ENCODE measurements at regions not wholly inside any gene's neighbourhood (a gene's known extent, or its start where the extent isn't known, plus 50 kb on each side); places are given as distances from the start of the nearest gene placed in this dataset.

DNA sequence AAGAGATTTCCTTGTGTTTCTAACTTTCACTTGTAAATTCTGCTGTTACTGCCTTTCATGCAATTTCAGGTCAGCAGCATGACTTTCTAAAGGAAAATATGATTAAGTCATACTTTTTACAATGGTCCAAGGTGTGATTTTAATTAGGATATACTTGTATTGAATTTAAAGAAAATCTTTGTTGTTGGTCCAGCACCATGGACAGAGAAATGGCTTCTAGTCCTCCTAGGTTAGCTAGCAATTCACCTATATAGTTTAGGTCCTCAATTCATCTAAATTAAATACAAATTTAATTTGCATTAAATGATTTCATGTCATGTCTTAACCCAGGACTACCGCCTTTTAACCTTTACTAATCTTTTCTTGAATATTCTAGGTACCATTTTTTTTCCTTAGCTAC lies 304.9 kb upstream of the RPS6KA3 start:
- Mint-ChIP-seq H3K27me3 (peaks cover 15% of the 10 kb centered on the region), H3K27ac (ENCODE audit: low read depth) (no peak overlapping the region), H3K4me3 (no peak overlapping the region), H3K4me1 (no peaks in the 10 kb centered on the region), H3K9me3 (no peaks in the 10 kb centered on the region), H3K36me3 (ENCODE audit: insufficient read depth) (no peaks in the 10 kb centered on the region)
- DNase-seq (ENCODE audit: low spot score in 2 of 2) = no peak
- ATAC-seq (replicated peaks; ENCODE audit: extremely low read depth, poor library complexity, severe bottlenecking) = no peak

DNA sequence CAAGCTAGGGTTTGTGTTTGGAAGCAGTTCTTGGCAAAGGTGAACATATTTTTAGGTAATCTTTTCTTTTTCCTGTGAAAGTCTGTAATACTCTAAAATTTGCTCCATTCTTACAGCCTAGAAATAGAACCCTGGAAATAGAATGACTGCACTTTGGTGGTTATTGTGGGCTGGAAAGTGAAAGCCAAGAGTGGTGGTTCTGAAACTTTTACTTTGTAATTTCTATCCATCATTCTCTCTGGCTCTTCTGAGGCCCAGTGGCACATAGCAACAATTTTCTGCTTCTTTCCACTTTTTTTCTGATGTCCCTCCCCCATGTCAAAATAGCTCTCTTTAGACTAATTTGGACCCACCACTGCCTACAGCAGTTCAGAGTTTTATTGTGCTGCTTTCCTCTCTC lies 300.4 kb upstream of the RPS6KA3 start:
- H3K9me3 Mint-ChIP-seq = no peaks in the 10 kb centered on the region
- no peaks in the 10 kb centered on the region for H3K36me3 Mint-ChIP-seq (ENCODE audit: insufficient read depth)
- ATAC-seq (replicated peaks; ENCODE audit: extremely low read depth, poor library complexity, severe bottlenecking) = no peak
- no peaks in the 10 kb centered on the region for H3K4me1 Mint-ChIP-seq
- DNase-seq (ENCODE audit: low spot score in 2 of 2) = no peak
- no peak overlapping the region for H3K4me3 Mint-ChIP-seq
- H3K27ac Mint-ChIP-seq (ENCODE audit: low read depth) = no peak overlapping the region
- peaks cover 6% of the 10 kb centered on the region for H3K27me3 Mint-ChIP-seq

GRCh38 chrX:20547611-20548051 lies 280.9 kb upstream of the RPS6KA3 start:
- Mint-ChIP-seq H3K27ac (ENCODE audit: low read depth) (no peak overlapping the region), H3K4me3 (no peak overlapping the region), H3K27me3 (no peaks in the 10 kb centered on the region), H3K9me3 (no peaks in the 10 kb centered on the region), H3K4me1 (no peaks in the 10 kb centered on the region), H3K36me3 (ENCODE audit: insufficient read depth) (peaks cover 1% of the 10 kb centered on the region)
- ATAC-seq (replicated peaks; ENCODE audit: extremely low read depth, poor library complexity, severe bottlenecking) = no peak
- no peak for DNase-seq (ENCODE audit: low spot score in 2 of 2)

DNA sequence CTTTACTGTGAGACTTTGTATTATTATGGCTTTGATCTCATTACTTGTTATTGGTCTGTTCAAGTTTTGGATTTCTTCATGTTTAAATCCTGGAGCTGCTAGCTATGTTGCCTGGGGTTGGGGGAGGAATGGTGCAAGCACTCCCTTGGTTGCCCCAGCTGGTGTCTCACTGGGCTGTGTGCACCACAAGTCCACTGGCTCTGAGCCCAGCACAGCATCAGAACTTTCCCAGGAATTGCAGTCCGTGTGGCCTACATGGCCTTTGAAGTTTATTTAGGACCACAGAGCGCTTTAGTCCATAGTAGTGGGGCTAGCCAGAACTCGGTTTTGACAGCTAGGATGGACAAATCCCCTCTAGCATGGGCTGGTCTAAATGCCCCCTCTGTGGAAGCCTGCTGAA lies 278.8 kb upstream of the RPS6KA3 start:
- Mint-ChIP-seq H3K4me1 (no peaks in the 10 kb centered on the region), H3K4me3 (no peak overlapping the region), H3K9me3 (no peaks in the 10 kb centered on the region), H3K36me3 (ENCODE audit: insufficient read depth) (peaks cover 1% of the 10 kb centered on the region), H3K27me3 (no peaks in the 10 kb centered on the region), H3K27ac (ENCODE audit: low read depth) (no peak overlapping the region)
- no peak for DNase-seq (ENCODE audit: low spot score in 2 of 2)
- no peak for ATAC-seq (replicated peaks; ENCODE audit: extremely low read depth, poor library complexity, severe bottlenecking)

DNA sequence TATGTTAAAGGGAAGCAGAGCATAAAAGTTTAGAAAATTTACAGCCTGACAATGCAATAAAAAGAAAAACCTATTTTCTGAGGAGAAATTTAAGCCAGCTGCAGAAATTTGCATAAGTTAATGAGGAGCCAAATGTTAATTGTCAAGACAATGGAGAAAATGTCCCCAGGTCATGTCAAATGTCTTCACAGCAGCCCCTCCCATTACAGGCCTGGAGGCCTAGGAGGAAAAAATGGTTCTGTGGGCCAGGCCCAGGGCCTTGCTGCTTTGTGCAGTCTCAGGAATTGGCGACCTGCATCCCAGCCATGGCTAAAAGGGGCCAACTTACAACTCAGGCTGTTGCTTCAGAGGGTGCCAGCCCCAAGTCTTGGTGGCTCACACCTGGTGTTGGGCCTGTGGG lies 275.4 kb upstream of the RPS6KA3 start:
- Mint-ChIP-seq H3K4me1 (peaks cover 6% of the 10 kb centered on the region), H3K36me3 (ENCODE audit: insufficient read depth) (no peaks in the 10 kb centered on the region)

DNA sequence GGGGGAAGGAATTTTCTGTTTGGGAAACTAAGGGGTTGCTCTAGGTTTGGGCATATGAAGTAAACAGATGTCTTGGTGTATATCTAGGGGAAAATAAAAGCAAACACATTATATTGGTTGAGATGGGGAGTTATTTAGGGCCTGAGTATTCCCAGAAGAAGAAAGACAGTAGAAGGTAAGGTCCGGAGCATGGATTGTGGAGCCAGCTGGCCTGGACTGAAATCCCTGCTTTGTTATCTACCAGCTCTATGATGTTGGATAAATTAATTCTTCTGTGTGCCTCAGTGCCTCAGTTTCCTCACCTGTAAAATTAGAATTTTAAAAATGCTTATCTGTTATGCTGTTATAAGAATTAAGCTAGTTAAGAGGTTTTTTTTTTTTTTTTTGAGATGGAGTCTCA lies 272.3 kb upstream of the RPS6KA3 start:
- H3K36me3 Mint-ChIP-seq (ENCODE audit: insufficient read depth) = peaks cover 1% of the 10 kb centered on the region
- H3K4me3 Mint-ChIP-seq = no peak overlapping the region
- H3K27ac Mint-ChIP-seq (ENCODE audit: low read depth) = no peak overlapping the region
- no peaks in the 10 kb centered on the region for H3K9me3 Mint-ChIP-seq
- H3K27me3 Mint-ChIP-seq = peaks cover 13% of the 10 kb centered on the region
- no peak for DNase-seq (ENCODE audit: low spot score in 2 of 2)
- ATAC-seq (replicated peaks; ENCODE audit: extremely low read depth, poor library complexity, severe bottlenecking) = no peak
- H3K4me1 Mint-ChIP-seq = peaks cover 6% of the 10 kb centered on the region

More for the DNA sequence above, 275.4 kb upstream of the RPS6KA3 start:
- ATAC-seq (replicated peaks; ENCODE audit: extremely low read depth, poor library complexity, severe bottlenecking) = no peak
- no peaks in the 10 kb centered on the region for H3K27me3 Mint-ChIP-seq
- no peak for DNase-seq (ENCODE audit: low spot score in 2 of 2)
- no peaks in the 10 kb centered on the region for H3K9me3 Mint-ChIP-seq
- no peak overlapping the region for H3K27ac Mint-ChIP-seq (ENCODE audit: low read depth)
- H3K4me3 Mint-ChIP-seq = no peak overlapping the region

DNA sequence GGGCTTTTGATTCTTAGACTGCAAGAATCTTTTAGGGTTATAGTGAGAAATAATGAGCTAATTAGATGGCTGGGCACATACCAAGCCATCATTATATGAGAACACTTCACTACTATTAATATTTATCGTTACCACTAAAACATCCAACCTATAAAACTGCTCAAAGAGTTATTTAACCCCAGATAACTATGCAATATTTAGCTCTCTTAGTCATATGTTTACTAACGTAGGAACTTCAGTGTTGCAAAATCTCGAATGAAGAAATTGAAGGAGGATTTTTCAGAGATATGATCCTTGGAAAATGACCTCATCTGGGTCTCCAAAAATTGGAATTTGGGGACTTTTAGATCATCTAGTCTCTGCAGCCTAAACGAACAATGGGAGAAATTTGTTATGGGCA lies 265.0 kb upstream of the RPS6KA3 start:
- Mint-ChIP-seq H3K27ac (ENCODE audit: low read depth) (no peak overlapping the region), H3K36me3 (ENCODE audit: insufficient read depth) (peaks cover 1% of the 10 kb centered on the region), H3K4me1 (no peaks in the 10 kb centered on the region), H3K4me3 (no peak overlapping the region), H3K27me3 (peaks cover 62% of the 10 kb centered on the region), H3K9me3 (no peaks in the 10 kb centered on the region)
- ATAC-seq (replicated peaks; ENCODE audit: extremely low read depth, poor library complexity, severe bottlenecking) (no peak), DNase-seq (ENCODE audit: low spot score in 2 of 2) (no peak)

DNA sequence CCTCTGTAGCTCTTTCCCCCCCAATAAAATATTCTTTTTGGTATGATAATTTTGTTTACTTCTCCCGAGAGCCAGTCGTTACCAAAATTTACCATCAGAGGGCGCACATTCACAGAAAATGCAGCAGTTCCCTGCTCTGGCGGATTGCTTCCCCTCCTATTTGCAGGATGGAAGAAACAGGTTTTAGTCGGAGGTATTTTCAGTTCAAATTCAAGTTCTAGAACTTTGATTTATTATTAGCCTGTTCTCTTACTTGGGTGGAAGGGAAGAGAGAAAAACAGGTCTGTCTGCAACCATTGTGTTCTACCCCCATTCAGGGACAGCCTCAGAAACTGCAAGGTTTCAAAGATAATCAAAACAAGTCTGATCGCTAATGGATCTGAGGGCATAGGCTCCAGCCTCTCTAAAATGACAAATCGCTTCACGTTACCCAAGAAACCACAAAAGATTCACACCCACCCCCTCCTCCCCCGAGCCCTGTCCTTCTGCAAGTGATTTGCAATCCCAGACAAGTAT lies 263.8 kb upstream of the RPS6KA3 start:
- H3K4me1 Mint-ChIP-seq = no peaks in the 10 kb centered on the region
- H3K4me3 Mint-ChIP-seq = no peak overlapping the region

DNA sequence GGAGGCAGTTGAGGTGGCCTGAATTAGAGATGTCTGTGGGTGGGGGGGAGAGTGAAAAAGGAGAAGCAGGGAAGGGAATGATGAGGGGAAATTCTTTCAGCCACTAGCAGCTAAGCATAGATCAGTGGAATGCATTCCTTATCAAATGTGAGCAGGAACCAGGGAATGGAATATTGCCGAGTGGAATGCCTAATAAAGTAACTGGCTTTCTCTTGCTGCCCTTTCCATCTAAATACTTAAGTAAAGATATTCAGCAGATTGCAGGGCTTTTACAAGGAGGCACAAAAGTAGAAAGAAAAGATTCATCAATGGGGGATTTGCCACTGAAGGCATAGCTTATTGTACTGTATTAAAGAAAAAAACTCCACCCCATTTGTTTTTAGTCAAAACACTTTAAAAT lies 263.0 kb upstream of the RPS6KA3 start:
- H3K36me3 Mint-ChIP-seq (ENCODE audit: insufficient read depth) = no peaks in the 10 kb centered on the region
- ATAC-seq (replicated peaks; ENCODE audit: extremely low read depth, poor library complexity, severe bottlenecking) = no peak

More for the DNA sequence above, 263.8 kb upstream of the RPS6KA3 start:
- H3K27me3 Mint-ChIP-seq = peaks cover 62% of the 10 kb centered on the region
- DNase-seq (ENCODE audit: low spot score in 2 of 2) (peak; percentile 16 to 38), ATAC-seq (replicated peaks; ENCODE audit: extremely low read depth, poor library complexity, severe bottlenecking) (no peak)
- no peaks in the 10 kb centered on the region for H3K36me3 Mint-ChIP-seq (ENCODE audit: insufficient read depth)
- no peaks in the 10 kb centered on the region for H3K9me3 Mint-ChIP-seq
- no peak overlapping the region for H3K27ac Mint-ChIP-seq (ENCODE audit: low read depth)

GRCh38 chrX:20529301-20529700 lies 262.6 kb upstream of the RPS6KA3 start:
- DNase-seq (ENCODE audit: low spot score in 2 of 2) = no peak

More for the DNA sequence above, 263.0 kb upstream of the RPS6KA3 start:
- H3K27ac Mint-ChIP-seq (ENCODE audit: low read depth) = no peak overlapping the region
- no peaks in the 10 kb centered on the region for H3K9me3 Mint-ChIP-seq
- no peak overlapping the region for H3K4me3 Mint-ChIP-seq
- no peaks in the 10 kb centered on the region for H3K4me1 Mint-ChIP-seq
- H3K27me3 Mint-ChIP-seq = peaks cover 57% of the 10 kb centered on the region
- DNase-seq (ENCODE audit: low spot score in 2 of 2) = no peak

DNA sequence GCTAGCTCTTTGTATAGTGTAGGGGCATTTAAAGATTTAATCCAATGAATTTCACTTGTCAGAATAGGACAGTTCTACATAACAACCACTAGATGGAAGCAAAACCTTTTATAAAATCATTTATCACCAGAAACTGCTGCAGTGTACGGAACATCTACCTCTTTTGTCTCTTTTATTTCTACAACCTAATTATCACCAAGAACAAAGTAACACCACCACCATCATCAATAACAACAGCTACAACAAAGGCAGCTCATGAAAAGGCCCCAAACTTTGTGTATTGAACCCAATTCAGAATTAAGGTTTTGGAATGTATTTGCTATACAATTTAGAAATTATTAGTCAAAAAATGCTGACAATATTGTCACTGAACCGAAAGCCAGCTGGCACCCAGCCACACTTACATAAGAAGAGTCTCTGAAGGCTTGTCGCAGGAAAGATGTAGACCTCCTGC lies 260.9 kb upstream of the RPS6KA3 start:
- peaks cover 36% of the 10 kb centered on the region for H3K27me3 Mint-ChIP-seq
- no peak overlapping the region for H3K4me3 Mint-ChIP-seq
- ATAC-seq (replicated peaks; ENCODE audit: extremely low read depth, poor library complexity, severe bottlenecking) = no peak
- H3K4me1 Mint-ChIP-seq = peaks cover 8% of the 10 kb centered on the region
- no peaks in the 10 kb centered on the region for H3K36me3 Mint-ChIP-seq (ENCODE audit: insufficient read depth)
- no peak overlapping the region for H3K27ac Mint-ChIP-seq (ENCODE audit: low read depth)
- no peaks in the 10 kb centered on the region for H3K9me3 Mint-ChIP-seq
- DNase-seq (ENCODE audit: low spot score in 2 of 2) = no peak

More at GRCh38 chrX:20529301-20529700, 262.6 kb upstream of the RPS6KA3 start:
- Mint-ChIP-seq H3K27me3 (peaks cover 53% of the 10 kb centered on the region), H3K36me3 (ENCODE audit: insufficient read depth) (no peaks in the 10 kb centered on the region), H3K4me1 (no peaks in the 10 kb centered on the region), H3K9me3 (no peaks in the 10 kb centered on the region), H3K4me3 (no peak overlapping the region), H3K27ac (ENCODE audit: low read depth) (no peak overlapping the region)
- ATAC-seq (replicated peaks; ENCODE audit: extremely low read depth, poor library complexity, severe bottlenecking) = no peak

GRCh38 chrX:20527041-20527440 lies 260.3 kb upstream of the RPS6KA3 start:
- peaks cover 30% of the 10 kb centered on the region for H3K27me3 Mint-ChIP-seq
- H3K4me3 Mint-ChIP-seq = no peak overlapping the region
- no peaks in the 10 kb centered on the region for H3K9me3 Mint-ChIP-seq
- no peaks in the 10 kb centered on the region for H3K36me3 Mint-ChIP-seq (ENCODE audit: insufficient read depth)
- no peak for ATAC-seq (replicated peaks; ENCODE audit: extremely low read depth, poor library complexity, severe bottlenecking)
- no peak overlapping the region for H3K27ac Mint-ChIP-seq (ENCODE audit: low read depth)
- no peak for DNase-seq (ENCODE audit: low spot score in 2 of 2)
- H3K4me1 Mint-ChIP-seq = peaks cover 8% of the 10 kb centered on the region

- peak; percentile 64 for ATAC-seq (replicated peaks; ENCODE audit: extremely low read depth, poor library complexity, severe bottlenecking)
- no peak overlapping the region for H3K4me3 Mint-ChIP-seq
- no peaks in the 10 kb centered on the region for H3K36me3 Mint-ChIP-seq (ENCODE audit: insufficient read depth)
- H3K27me3 Mint-ChIP-seq = peaks cover 22% of the 10 kb centered on the region
- H3K9me3 Mint-ChIP-seq = no peaks in the 10 kb centered on the region
- H3K27ac Mint-ChIP-seq (ENCODE audit: low read depth) = no peak overlapping the region
- DNase-seq (ENCODE audit: low spot score in 2 of 2) = no peak
- peaks cover 8% of the 10 kb centered on the region for H3K4me1 Mint-ChIP-seq
These were observed 257.1 kb upstream of the RPS6KA3 start for GRCh38 chrX:20523626-20524312.
